ENCODE measurements at regions not wholly inside any gene's neighbourhood (a gene's known extent, or its start where the extent isn't known, plus 50 kb on each side); places are given as distances from the start of the nearest gene placed in this dataset.

DNA sequence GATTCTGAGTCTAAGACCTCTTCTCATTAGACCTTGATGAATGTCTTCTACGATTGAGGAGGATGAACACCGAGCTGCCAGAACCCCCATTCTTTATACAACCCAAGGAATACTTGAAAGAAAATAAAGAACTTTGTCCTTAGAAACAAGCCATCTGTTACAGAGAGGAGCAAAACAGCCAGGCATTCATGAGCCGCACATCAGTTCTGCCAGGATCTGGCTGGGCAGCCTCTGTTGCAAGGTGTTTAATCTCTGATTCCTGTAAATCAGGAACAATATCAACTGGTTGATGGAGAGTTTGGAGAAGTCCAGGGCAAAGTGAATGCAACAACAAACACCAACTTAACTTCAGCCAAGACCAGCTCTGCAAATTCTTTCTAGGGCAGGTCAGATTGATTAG, 165.5 kb upstream of the DMAC1 start:
- no peak for DNase-seq (ENCODE audit: extremely low read depth, low read depth)
- TF ChIP-seq, protein P1, sequence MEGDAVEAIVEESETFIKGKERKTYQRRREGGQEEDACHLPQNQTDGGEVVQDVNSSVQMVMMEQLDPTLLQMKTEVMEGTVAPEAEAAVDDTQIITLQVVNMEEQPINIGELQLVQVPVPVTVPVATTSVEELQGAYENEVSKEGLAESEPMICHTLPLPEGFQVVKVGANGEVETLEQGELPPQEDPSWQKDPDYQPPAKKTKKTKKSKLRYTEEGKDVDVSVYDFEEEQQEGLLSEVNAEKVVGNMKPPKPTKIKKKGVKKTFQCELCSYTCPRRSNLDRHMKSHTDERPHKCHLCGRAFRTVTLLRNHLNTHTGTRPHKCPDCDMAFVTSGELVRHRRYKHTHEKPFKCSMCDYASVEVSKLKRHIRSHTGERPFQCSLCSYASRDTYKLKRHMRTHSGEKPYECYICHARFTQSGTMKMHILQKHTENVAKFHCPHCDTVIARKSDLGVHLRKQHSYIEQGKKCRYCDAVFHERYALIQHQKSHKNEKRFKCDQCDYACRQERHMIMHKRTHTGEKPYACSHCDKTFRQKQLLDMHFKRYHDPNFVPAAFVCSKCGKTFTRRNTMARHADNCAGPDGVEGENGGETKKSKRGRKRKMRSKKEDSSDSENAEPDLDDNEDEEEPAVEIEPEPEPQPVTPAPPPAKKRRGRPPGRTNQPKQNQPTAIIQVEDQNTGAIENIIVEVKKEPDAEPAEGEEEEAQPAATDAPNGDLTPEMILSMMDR (IDR thresholded peaks at IDR 0.05; ENCODE audit: low read depth, low read length, missing control alignments): no peak
- no peak overlapping the region for H3K4me3 ChIP-seq (replicated peaks; ENCODE audit: low read depth, low read length)

DNA sequence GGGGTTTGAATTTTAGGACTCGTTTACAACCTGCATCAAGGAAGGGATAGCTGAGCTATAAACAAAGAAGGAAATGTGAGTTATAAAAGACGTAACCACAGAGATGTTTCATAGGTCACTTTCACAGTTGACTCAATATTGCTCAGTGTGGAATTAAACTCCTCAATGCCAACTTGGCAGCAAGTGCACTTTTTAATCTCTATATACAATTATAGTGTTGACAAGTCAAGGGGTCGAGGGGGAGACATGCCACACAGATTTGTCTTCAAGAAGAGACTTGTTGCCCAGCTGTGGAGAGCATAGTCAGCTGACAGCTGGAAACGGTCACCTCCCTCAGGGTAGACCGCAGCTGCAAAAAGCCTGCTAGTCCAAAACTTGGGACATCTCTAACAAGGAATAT, 163.4 kb upstream of the DMAC1 start:
- DNase-seq (ENCODE audit: extremely low read depth, low read depth): no peak
- no peak overlapping the region for H3K4me3 ChIP-seq (replicated peaks; ENCODE audit: low read depth, low read length)
- TF ChIP-seq, protein P1 (IDR thresholded peaks at IDR 0.05; ENCODE audit: low read depth, low read length, missing control alignments): no peak

DNA sequence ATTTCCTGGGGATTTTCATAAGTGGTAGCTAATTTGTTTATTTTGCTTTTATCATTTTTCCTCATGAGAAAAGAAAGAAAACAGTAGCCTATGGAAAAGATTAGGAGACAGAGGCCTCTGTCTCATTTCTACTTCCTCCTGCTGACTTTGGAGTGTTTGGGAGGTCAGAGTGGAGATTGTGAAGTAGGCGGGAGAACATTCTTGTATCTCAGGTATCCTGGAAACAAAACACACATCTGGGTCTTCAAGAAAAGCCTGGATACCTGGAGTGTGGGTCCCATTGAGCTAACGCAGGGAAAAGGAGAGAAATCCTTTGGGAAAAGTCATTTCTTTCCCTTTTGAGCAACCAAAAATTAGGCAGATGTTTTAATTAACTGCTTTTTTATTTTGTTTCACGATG, 161.5 kb upstream of the DMAC1 start:
- no peak overlapping the region for H3K4me3 ChIP-seq (replicated peaks; ENCODE audit: low read depth, low read length)
- no peak for DNase-seq (ENCODE audit: extremely low read depth, low read depth)
- TF ChIP-seq, protein P1 (IDR thresholded peaks at IDR 0.05; ENCODE audit: low read depth, low read length, missing control alignments): no peak

DNA sequence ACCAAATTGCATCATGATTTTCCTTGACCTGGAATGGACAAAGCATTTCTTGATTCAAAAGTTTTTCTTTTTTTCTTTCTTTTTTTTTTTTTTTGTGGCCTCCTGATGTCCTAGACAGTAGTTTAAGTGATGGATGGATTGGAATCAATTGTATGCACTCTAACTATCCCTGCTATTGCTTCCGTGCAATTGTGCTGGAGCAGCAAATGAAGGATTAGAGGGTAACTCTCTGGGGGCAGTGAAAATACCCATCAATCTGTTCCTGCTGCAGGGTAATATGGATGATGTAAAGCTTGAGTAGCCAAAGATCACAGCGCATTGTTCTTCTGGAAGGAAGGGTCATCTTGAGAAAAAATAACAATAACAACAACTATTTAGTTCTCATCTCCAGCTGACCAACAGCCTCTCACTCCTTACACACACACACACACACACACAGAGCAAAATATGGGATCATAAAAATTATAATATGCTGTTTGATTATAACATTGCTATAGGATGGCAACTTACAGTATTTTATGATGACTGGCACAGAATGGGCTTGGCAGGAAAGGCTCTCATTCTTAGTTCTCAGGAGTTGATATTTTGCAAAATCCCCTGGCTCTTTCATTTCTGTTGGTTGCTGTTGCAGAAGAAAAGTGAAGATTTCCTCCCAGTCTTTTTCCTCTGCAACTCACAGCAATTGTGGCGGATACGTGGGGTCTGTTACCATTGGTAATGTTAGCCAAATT, 160.9 kb upstream of the DMAC1 start:
- TF ChIP-seq, protein P1 (IDR thresholded peaks at IDR 0.05; ENCODE audit: low read depth, low read length, missing control alignments): no peak
- H3K4me3 ChIP-seq (replicated peaks; ENCODE audit: low read depth, low read length): no peak overlapping the region
- DNase-seq (ENCODE audit: extremely low read depth, low read depth): no peak

DNA sequence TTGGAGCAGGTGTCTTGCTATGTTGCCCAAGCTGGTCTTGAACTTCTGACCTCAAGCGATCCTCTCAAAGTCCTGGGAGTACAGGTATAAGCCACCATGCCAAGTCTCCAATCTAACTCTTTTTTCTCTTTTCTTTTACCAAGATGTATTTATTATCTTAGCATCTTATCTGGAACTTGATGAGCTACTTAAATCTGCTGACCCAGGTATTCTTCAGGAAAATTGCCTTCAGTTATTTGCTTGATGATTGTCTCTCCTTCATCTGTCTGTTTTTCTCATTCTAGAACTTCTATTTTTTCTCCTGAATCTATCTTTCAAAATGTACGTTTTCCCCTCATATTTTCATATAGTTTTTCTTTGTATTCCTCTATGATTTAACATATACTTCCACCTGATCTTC, 158.2 kb upstream of the DMAC1 start:
- H3K4me3 ChIP-seq (replicated peaks; ENCODE audit: low read depth, low read length): no peak overlapping the region
- DNase-seq (ENCODE audit: extremely low read depth, low read depth): no peak
- TF ChIP-seq, protein P1 (IDR thresholded peaks at IDR 0.05; ENCODE audit: low read depth, low read length, missing control alignments): no peak

DNA sequence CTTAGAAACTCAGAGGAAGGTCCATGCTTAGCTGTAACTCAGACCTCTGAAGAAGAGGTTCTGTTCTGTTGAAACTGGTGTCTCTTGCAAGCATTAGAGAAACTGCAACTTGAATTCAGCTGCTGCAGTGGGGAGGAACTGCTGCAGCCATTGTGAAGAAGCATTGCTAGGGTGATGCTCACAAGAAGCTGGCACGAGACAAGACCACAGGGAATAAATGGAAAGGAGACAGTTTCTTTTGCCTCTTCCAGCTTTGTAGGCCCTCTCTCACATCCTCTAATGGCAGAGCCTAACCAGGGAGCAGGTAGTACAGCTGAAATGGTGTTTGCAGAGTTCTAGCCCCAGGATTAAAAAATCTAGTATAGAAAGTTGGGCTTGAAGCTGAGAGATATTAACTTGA, 148.0 kb upstream of the DMAC1 start:
- no peak overlapping the region for H3K4me3 ChIP-seq (replicated peaks; ENCODE audit: low read depth, low read length)

More for the DNA sequence above, 148.0 kb upstream of the DMAC1 start:
- TF ChIP-seq, protein P1 (IDR thresholded peaks at IDR 0.05; ENCODE audit: low read depth, low read length, missing control alignments): no peak
- DNase-seq (ENCODE audit: extremely low read depth, low read depth): no peak

Measured in HFF-Myc (cell line).